Vagina (tissue), 2 donors: ENCODE measurements at regions not wholly inside any gene's neighbourhood (a gene's known extent, or its start where the extent isn't known, plus 50 kb on each side); places are given as distances from the start of the nearest gene placed in this dataset.

Experiments
- DNase-seq, 2 donors: peaks; one replicate each; pipeline ENCODE4 v3.0.0-alpha.2; 2017; ENCODE audit errors: extremely low spot score in 2 of 2
- H3K27ac ChIP-seq: fragments of 200-600 bp; sonication (generic); one replicate; pipeline ENCODE4 v1.5.1; 2019
- H3K27me3 ChIP-seq: fragments of 200-600 bp; sonication (generic); one replicate; pipeline ENCODE4 v1.5.1; 2019
- H3K36me3 ChIP-seq, 2 donors: fragments of 200-600 bp; sonication (generic); one replicate each; pipeline ENCODE4 v1.5.1; 2017 to 2019
- H3K4me1 ChIP-seq: fragments of 200-600 bp; sonication (generic); one replicate; pipeline ENCODE4 v1.5.1; 2019
- H3K4me3 ChIP-seq, 2 donors: fragments of 200-600 bp; sonication (generic); 1 replicate in 1 of 2; 2 replicates in 1 of 2; pipeline ENCODE4 v1.5.1; 2016 to 2019
- H3K9me3 ChIP-seq: fragments of 200-600 bp; sonication (generic); one replicate; pipeline ENCODE4 v1.5.1; 2019
- POLR2A ChIP-seq, 2 donors: fragments of 450-650 bp; IDR thresholded peaks; one replicate each; pipeline ENCODE4 v1.6.1; 2017; ENCODE audit warnings: antibody characterized with exemption in 2 of 2, mild to moderate bottlenecking in 2 of 2, moderate library complexity in 2 of 2
- POLR2AphosphoS5 ChIP-seq, 2 donors: sonication (generic); formaldehyde crosslinking; IDR thresholded peaks; one replicate each; pipeline ENCODE4 v1.9.0; 2017; ENCODE audit warnings: antibody characterized with exemption in 2 of 2, mild to moderate bottlenecking in 2 of 2, low read depth in 1 of 2; ENCODE audit not compliant: insufficient read depth in 1 of 2
- intact Hi-C: fragments of 100-400 bp; cut with DNase I; formaldehyde crosslinking; loops from one replicate; pipeline ENCODE4 v1.15.1; 2023
- TF ChIP-seq, protein P1 (sequence below), 3 experiments: fragments of 450-650 bp in 2 of 3; fragments of 200-600 bp in 1 of 3; sonication (generic) in 1 of 3; IDR thresholded peaks; one replicate each; pipeline ENCODE4 v1.5.1; 2017 to 2019; ENCODE audit warnings: antibody characterized with exemption in 3 of 3, mild to moderate bottlenecking in 2 of 3, moderate library complexity in 2 of 3

DNA sequence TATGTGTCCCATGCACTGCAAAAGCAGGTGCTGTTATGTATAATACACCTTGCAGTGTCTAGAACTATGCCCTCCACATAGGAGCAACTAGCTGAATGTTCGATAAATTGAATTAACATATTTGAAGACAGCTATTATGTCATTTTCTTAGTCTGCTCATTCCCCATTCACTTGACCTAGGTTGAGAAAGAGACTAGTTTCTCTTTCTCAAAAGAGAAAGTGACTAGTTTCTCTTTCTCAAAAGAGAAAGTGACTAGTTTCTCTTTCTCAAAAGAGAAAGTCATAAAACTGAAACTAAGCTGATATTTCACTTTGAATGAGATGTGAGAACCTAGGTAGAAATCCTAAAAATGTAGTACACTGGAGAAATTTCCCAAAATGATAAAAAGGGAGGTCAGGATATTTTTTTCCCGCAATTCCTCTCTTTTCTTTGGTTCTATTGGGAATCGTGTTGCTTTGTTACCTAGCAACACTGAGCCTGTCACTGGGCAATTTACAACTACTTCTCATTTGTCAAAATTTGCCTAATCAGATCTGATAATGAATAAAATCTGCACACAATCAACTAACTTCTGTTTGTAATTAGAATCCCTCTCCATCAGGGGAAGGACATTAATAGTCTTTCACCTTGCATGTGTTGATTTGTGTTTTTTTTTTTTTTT is 132.0 kb upstream of the GRIA1 start:
- no peaks in the 10 kb centered on the region for H3K27me3 ChIP-seq
- intact Hi-C loops = no loop called here
- H3K4me1 ChIP-seq = no peaks in the 10 kb centered on the region
- DNase-seq = no peak
- no peak overlapping the region for H3K4me3 ChIP-seq
- no peak for TF ChIP-seq POLR2AphosphoS5 (IDR thresholded peaks at IDR 0.05; ENCODE audit: insufficient read depth in 1 of 2, low read depth in 1 of 2)
- TF ChIP-seq POLR2A (IDR thresholded peaks at IDR 0.05) = no peak
- TF ChIP-seq, protein P1, sequence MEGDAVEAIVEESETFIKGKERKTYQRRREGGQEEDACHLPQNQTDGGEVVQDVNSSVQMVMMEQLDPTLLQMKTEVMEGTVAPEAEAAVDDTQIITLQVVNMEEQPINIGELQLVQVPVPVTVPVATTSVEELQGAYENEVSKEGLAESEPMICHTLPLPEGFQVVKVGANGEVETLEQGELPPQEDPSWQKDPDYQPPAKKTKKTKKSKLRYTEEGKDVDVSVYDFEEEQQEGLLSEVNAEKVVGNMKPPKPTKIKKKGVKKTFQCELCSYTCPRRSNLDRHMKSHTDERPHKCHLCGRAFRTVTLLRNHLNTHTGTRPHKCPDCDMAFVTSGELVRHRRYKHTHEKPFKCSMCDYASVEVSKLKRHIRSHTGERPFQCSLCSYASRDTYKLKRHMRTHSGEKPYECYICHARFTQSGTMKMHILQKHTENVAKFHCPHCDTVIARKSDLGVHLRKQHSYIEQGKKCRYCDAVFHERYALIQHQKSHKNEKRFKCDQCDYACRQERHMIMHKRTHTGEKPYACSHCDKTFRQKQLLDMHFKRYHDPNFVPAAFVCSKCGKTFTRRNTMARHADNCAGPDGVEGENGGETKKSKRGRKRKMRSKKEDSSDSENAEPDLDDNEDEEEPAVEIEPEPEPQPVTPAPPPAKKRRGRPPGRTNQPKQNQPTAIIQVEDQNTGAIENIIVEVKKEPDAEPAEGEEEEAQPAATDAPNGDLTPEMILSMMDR (IDR thresholded peaks at IDR 0.05) = no peak
- H3K36me3 ChIP-seq = no peaks in the 10 kb centered on the region
- no peaks in the 10 kb centered on the region for H3K9me3 ChIP-seq
- no peak overlapping the region for H3K27ac ChIP-seq

DNA sequence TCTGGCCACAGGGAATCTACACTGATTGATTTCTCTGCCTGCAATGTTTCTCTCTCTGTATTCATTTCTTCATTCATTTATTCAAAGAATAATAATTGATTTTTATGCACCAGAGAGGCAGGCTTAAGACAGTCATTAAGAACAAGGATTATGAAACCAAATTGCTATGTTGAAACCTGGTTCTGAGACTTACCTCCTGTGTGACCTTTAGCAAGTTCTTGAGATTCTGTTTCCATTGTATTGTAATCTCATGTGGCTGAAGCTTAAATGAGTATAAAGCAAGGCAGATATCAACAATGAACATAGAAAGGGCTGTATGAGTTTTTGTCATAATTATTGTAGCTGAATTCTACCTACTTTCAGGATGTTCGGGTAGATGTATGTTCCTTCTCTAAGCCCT is 129.6 kb upstream of the GRIA1 start:
- intact Hi-C loops = no loop called here
- Histone ChIP-seq H3K36me3 (no peaks in the 10 kb centered on the region), H3K27ac (no peak overlapping the region), H3K27me3 (no peaks in the 10 kb centered on the region), H3K4me1 (no peaks in the 10 kb centered on the region), H3K4me3 (no peak overlapping the region), H3K9me3 (no peaks in the 10 kb centered on the region)
- DNase-seq = no peak
- TF ChIP-seq POLR2AphosphoS5 (IDR thresholded peaks at IDR 0.05; ENCODE audit: insufficient read depth in 1 of 2, low read depth in 1 of 2) (no peak), POLR2A (IDR thresholded peaks at IDR 0.05) (no peak)
- TF ChIP-seq, protein P1 (IDR thresholded peaks at IDR 0.05) = no peak

DNA sequence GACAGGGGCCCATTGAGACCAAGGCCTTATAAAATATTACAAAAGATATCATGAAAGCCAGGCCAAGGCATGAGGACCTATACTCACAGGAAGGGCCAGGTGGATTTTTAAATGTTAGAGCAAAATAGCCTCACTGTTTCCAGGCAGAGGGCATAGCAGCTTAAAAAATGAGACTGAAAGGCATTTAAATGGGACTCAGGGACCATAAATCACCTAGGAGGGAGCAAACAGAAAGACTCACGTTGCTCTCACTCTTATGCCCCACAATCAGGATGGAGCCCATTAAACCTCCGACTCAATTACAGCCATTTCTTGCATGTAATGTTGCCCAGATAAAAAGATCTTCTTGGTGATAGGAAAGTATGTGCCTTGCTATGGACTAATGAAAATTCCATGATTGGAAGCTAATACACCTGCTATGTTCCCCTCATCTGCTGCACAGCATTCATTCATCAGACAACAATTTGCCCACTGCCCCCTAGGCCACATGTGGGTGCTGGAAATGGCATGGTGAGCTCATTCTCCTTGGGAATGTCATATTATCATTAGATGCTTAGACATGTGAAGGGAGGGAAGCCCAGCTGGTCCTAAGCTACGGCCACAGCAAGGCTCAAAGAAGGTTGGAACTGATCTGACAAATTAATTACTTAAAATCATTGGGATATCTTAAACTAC is 128.6 kb upstream of the GRIA1 start:
- intact Hi-C loops = no loop called here
- TF ChIP-seq, protein P1 (IDR thresholded peaks at IDR 0.05) = no peak
- TF ChIP-seq POLR2A (IDR thresholded peaks at IDR 0.05) (no peak), POLR2AphosphoS5 (IDR thresholded peaks at IDR 0.05; ENCODE audit: insufficient read depth in 1 of 2, low read depth in 1 of 2) (no peak)

DNA sequence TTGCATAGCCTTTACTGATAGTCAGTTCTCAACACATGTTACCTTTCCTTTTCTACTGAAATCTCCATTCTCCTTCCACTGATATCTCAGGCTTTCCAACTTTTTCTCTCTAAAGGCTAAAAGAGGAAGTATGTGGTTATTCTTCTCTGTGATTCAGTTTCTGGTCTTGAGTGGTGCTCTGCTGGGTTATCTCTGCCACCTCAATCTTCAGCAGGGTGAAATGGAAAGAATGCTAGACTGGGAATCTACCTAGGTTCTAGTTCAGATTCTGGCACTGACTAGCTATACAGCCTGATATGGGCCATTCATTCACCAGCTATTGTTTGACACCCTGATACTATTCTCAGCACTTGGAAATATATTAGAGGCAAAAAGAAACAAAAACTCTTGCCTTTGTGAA is 124.9 kb upstream of the GRIA1 start:
- H3K9me3 ChIP-seq = no peaks in the 10 kb centered on the region
- H3K27ac ChIP-seq = no peak overlapping the region
- no peak overlapping the region for H3K4me3 ChIP-seq
- intact Hi-C loops = no loop called here
- H3K36me3 ChIP-seq = no peaks in the 10 kb centered on the region
- TF ChIP-seq POLR2A (IDR thresholded peaks at IDR 0.05) (no peak), POLR2AphosphoS5 (IDR thresholded peaks at IDR 0.05; ENCODE audit: insufficient read depth in 1 of 2, low read depth in 1 of 2) (no peak)
- TF ChIP-seq, protein P1 (IDR thresholded peaks at IDR 0.05) = no peak
- no peaks in the 10 kb centered on the region for H3K27me3 ChIP-seq
- no peaks in the 10 kb centered on the region for H3K4me1 ChIP-seq
- no peak for DNase-seq

More for the DNA sequence above, 128.6 kb upstream of the GRIA1 start:
- H3K27me3 ChIP-seq = no peaks in the 10 kb centered on the region
- H3K36me3 ChIP-seq = no peaks in the 10 kb centered on the region
- DNase-seq = no peak
- H3K27ac ChIP-seq = no peak overlapping the region
- H3K4me3 ChIP-seq = no peak overlapping the region
- H3K4me1 ChIP-seq = no peaks in the 10 kb centered on the region
- H3K9me3 ChIP-seq = no peaks in the 10 kb centered on the region

DNA sequence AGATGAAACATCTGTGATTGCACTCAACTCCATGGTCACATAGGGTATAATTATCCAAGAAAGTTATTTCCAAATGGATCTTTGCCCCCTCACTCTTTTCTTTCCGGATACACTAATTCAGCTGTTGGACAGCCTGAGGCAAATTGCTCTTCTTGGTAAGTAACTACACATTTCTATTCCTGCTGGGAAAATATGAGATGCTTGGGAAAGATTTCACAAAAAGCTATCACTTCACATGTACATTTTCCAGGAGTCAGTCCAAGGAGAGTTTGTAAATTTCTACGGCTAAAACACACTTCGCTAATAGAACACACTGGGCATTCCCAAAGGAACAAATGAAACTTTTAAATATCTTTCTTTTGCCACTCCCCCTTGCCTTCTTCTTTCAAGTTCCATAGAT is 123.0 kb upstream of the GRIA1 start:
- TF ChIP-seq, protein P1 (IDR thresholded peaks at IDR 0.05) = no peak
- no peak for TF ChIP-seq POLR2AphosphoS5 (IDR thresholded peaks at IDR 0.05; ENCODE audit: insufficient read depth in 1 of 2, low read depth in 1 of 2)
- no peak for TF ChIP-seq POLR2A (IDR thresholded peaks at IDR 0.05)
- H3K4me3 ChIP-seq = no peak overlapping the region
- H3K4me1 ChIP-seq = no peaks in the 10 kb centered on the region
- intact Hi-C loops = no loop called here
- H3K27ac ChIP-seq = no peak overlapping the region
- H3K36me3 ChIP-seq = no peaks in the 10 kb centered on the region
- no peaks in the 10 kb centered on the region for H3K9me3 ChIP-seq
- no peak for DNase-seq
- H3K27me3 ChIP-seq = no peaks in the 10 kb centered on the region
